SK-N-SH treated with all-trans-retinoic acid at 6 μM for 48 hours (cell line): ENCODE measurements at regions not wholly inside any gene's neighbourhood (a gene's known extent, or its start where the extent isn't known, plus 50 kb on each side); places are given as distances from the start of the nearest gene placed in this dataset.

ENCODE experiments used
- ARNTL ChIP-seq: fragments of 450-650 bp; formaldehyde crosslinking; IDR thresholded peaks from 2 replicates; pipeline ENCODE4 v1.5.0; 2020; ENCODE audit warnings: low read depth, mild to moderate bottlenecking, moderate library complexity, borderline replicate concordance
- CSDC2 ChIP-seq: fragments of 250-450 bp; sonication (Bioruptor Pico); IDR thresholded peaks from 2 replicates; pipeline ENCODE4 v1.5.0; 2020; ENCODE audit warnings: mild to moderate bottlenecking, moderate library complexity
- ESRRG ChIP-seq: fragments of 250-450 bp; sonication (Bioruptor Pico); IDR thresholded peaks from 2 replicates; pipeline ENCODE4 v1.6.1; 2021; ENCODE audit warnings: mild to moderate bottlenecking
- RARB ChIP-seq: fragments of 250-450 bp; sonication (Bioruptor Pico); IDR thresholded peaks from 2 replicates; pipeline ENCODE4 v1.8.0; 2021; ENCODE audit warnings: mild to moderate bottlenecking, moderate library complexity
- SNAI2 ChIP-seq: fragments of 250-450 bp; sonication (Bioruptor Pico); IDR thresholded peaks from 2 replicates; pipeline ENCODE4 v1.5.0; 2020; ENCODE audit warnings: mild to moderate bottlenecking, moderate library complexity
- ZC3H10 ChIP-seq: fragments of 250-450 bp; sonication (Bioruptor Pico); IDR thresholded peaks from 2 replicates; pipeline ENCODE4 v1.5.1; 2021; ENCODE audit warnings: mild to moderate bottlenecking, moderate library complexity
- TF ChIP-seq, protein P1 (sequence below): fragments of 250-450 bp; sonication (Bioruptor Pico); IDR thresholded peaks from 2 replicates; pipeline ENCODE4 v1.8.0; 2020; ENCODE audit warnings: mild to moderate bottlenecking, moderate library complexity, borderline replicate concordance
- TF ChIP-seq, protein P2 (sequence below): fragments of 250-450 bp; sonication (Bioruptor Pico); IDR thresholded peaks from 2 replicates; pipeline ENCODE4 v1.5.1; 2020; ENCODE audit warnings: low read depth, mild to moderate bottlenecking, moderate library complexity

DNA sequence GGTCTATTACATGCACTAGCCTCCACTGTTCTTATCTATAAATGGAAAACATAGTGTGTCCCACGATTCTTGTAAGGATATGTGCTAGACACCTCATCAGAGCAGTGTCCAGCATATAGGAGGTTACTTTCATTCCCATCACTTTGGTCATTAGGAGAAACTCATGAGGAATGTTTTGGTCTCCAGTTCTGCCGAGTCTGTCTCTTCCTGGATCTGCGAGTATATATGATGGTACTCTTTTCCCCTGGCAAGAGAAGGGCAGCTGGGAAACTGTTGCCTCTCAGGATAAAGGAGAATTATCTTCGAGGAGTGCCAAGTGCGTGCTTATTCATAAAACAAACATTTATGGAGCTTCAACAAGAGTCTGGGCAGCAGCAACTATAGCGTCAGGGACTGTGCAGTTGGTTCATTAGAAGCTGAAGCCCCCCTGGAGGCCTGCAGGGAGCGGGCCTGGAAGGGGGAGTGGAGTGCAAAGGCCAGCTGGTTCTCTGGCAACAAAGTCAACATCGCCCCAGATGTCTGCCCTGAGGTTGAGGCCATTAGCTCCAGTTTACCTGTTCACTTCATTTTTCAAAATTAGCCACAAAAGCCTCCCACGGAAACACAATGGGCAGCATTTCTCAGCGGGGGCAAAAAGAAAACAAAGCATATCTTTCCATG lies 811.9 kb downstream of the MAFB start:
- TF ChIP-seq RARB = no peak
- no peak for TF ChIP-seq SNAI2 (CRISPR knock-in tag)
- TF ChIP-seq ARNTL (CRISPR knock-in tag) = no peak
- TF ChIP-seq CSDC2 (CRISPR knock-in tag) = no peak
- TF ChIP-seq ESRRG (CRISPR knock-in tag) = no peak
- TF ChIP-seq, protein P1, sequence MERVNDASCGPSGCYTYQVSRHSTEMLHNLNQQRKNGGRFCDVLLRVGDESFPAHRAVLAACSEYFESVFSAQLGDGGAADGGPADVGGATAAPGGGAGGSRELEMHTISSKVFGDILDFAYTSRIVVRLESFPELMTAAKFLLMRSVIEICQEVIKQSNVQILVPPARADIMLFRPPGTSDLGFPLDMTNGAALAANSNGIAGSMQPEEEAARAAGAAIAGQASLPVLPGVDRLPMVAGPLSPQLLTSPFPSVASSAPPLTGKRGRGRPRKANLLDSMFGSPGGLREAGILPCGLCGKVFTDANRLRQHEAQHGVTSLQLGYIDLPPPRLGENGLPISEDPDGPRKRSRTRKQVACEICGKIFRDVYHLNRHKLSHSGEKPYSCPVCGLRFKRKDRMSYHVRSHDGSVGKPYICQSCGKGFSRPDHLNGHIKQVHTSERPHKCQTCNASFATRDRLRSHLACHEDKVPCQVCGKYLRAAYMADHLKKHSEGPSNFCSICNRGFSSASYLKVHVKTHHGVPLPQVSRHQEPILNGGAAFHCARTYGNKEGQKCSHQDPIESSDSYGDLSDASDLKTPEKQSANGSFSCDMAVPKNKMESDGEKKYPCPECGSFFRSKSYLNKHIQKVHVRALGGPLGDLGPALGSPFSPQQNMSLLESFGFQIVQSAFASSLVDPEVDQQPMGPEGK = no peak
- TF ChIP-seq, protein P2, sequence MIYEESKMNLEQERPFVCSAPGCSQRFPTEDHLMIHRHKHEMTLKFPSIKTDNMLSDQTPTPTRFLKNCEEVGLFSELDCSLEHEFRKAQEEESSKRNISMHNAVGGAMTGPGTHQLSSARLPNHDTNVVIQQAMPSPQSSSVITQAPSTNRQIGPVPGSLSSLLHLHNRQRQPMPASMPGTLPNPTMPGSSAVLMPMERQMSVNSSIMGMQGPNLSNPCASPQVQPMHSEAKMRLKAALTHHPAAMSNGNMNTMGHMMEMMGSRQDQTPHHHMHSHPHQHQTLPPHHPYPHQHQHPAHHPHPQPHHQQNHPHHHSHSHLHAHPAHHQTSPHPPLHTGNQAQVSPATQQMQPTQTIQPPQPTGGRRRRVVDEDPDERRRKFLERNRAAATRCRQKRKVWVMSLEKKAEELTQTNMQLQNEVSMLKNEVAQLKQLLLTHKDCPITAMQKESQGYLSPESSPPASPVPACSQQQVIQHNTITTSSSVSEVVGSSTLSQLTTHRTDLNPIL = no peak
- TF ChIP-seq ZC3H10 (CRISPR knock-in tag) = no peak
